GM12875 (cell line): ENCODE measurements at regions not wholly inside any gene's neighbourhood (a gene's known extent, or its start where the extent isn't known, plus 50 kb on each side); places are given as distances from the start of the nearest gene placed in this dataset.

ENCODE experiments used
- H3K4me3 ChIP-seq: one replicate; pipeline ENCODE4 v1.5.1; 2011; ENCODE audit warnings: low read depth, low read length, control low read depth
- CTCF ChIP-seq: IDR thresholded peaks from 2 replicates; pipeline ENCODE4 v1.5.1; 2011; ENCODE audit warnings: low read depth, mild to moderate bottlenecking, control low read depth, inconsistent platforms, low read length, moderate library complexity, borderline replicate concordance; ENCODE audit not compliant: insufficient read depth

GRCh38 chr14:105867961-105868599, 341.7 kb downstream of the TMEM121 start:
- no peak overlapping the region for H3K4me3 ChIP-seq
- no peak for TF ChIP-seq CTCF

- TF ChIP-seq CTCF: no peak
- no peak overlapping the region for H3K4me3 ChIP-seq
These were observed 345.2 kb downstream of the TMEM121 start for GRCh38 chr14:105871590-105871989.

- no peak overlapping the region for H3K4me3 ChIP-seq
- no peak for TF ChIP-seq CTCF
These were observed 347.6 kb downstream of the TMEM121 start for GRCh38 chr14:105873870-105874512.

- no peak overlapping the region for H3K4me3 ChIP-seq
- TF ChIP-seq CTCF: no peak
These were observed 349.8 kb downstream of the TMEM121 start for GRCh38 chr14:105876158-105876557.

GRCh38 chr14:105876829-105877228, 350.4 kb downstream of the TMEM121 start:
- no peak for TF ChIP-seq CTCF
- no peak overlapping the region for H3K4me3 ChIP-seq

GRCh38 chr14:105877645-105878044, 351.3 kb downstream of the TMEM121 start:
- no peak for TF ChIP-seq CTCF
- no peak overlapping the region for H3K4me3 ChIP-seq

GRCh38 chr14:105878125-105878524, 351.7 kb downstream of the TMEM121 start:
- no peak overlapping the region for H3K4me3 ChIP-seq
- TF ChIP-seq CTCF: no peak
